HepG2 (cell line): ENCODE measurements at regions not wholly inside any gene's neighbourhood (a gene's known extent, or its start where the extent isn't known, plus 50 kb on each side); places are given as distances from the start of the nearest gene placed in this dataset.
A peak's percentile ranks its signal among the peaks of the same experiment; 100 is the strongest.

ENCODE experiments used
- ATAC-seq: fragments of 200-7000 bp; cut with Tn5 transposase; 3 replicates; pipeline ENCODE4 v1.9.1; 2020; ENCODE audit warnings: mild to moderate bottlenecking, moderate library complexity
- BruUV-seq: library from RNA; stranded (reverse); fragments of 400-500 nt; replicated peaks from 2 replicates; lab custom pipeline; 2021; lab: Mats Ljungman, UMichigan
- CTCF ChIA-PET: fragments of 300-600 bp; formaldehyde crosslinking; extraction: SDS; loops from one replicate; lab custom pipeline; 2021; ENCODE audit warnings: low total read pairs, inconsistent platforms, low intra/inter-chr PET ratio; lab: Yijun Ruan, JAX
- POLR2A ChIA-PET: fragments of 350-600 bp; sonication (Branson Sonifier 250); formaldehyde crosslinking; loops from one replicate; lab custom pipeline; 2020; ENCODE audit warnings: antibody characterized with exemption, inconsistent platforms; lab: Yijun Ruan, JAX
- DNase-seq: peaks from one replicate; pipeline ENCODE4 v3.0.0-alpha.2; 2015; ENCODE audit warnings: low spot score
- FAIRE-seq: peaks from 3 replicates; lab custom pipeline; 2011; peaks lifted over from hg19 to GRCh38; lab: Jason Lieb, UNC
- H2AFZ ChIP-seq: one replicate; pipeline ENCODE4 v1.6.1; 2011; ENCODE audit warnings: low read length, inconsistent platforms
- H3K27ac ChIP-seq: fragments of 300-600 bp; 3 replicates; pipeline ENCODE4 v1.8.0; 2011; ENCODE audit warnings: mixed run types, mild to moderate bottlenecking, mixed read lengths, low read length, inconsistent platforms; ENCODE audit not compliant: insufficient read depth; ENCODE audit errors: extremely low read length
- H3K27me3 ChIP-seq, 2 experiments: fragments of 200-600 bp in 1 of 2; 2 replicates in 1 of 2; 3 replicates in 1 of 2; pipeline versions ENCODE4 v1.6.0 to v1.8.0; 2011; ENCODE audit warnings: low read length in 2 of 2, mild to moderate bottlenecking in 2 of 2, moderate library complexity in 2 of 2, inconsistent platforms in 1 of 2; ENCODE audit not compliant: insufficient read depth in 2 of 2, control insufficient read depth in 1 of 2
- H3K36me3 ChIP-seq, 2 experiments: fragments of 200-600 bp in 1 of 2; replicated peaks in 1 of 2; 2 replicates in 1 of 2; 3 replicates in 1 of 2; pipeline versions ENCODE4 v1.5.1 to v1.8.0; 2011; ENCODE audit warnings: low read length in 2 of 2, inconsistent platforms in 1 of 2; ENCODE audit not compliant: insufficient read depth in 2 of 2, control insufficient read depth in 1 of 2
- H3K4me1 ChIP-seq: 2 replicates; pipeline ENCODE4 v1.5.1; 2012; ENCODE audit warnings: low read length, inconsistent platforms; ENCODE audit not compliant: insufficient read depth
- H3K4me2 ChIP-seq: 2 replicates; pipeline ENCODE4 v1.6.0; 2011; ENCODE audit warnings: low read depth, low read length, inconsistent platforms
- H3K4me3 ChIP-seq, 3 experiments: fragments of 200-600 bp in 1 of 3; sonication (generic), shearing (Covaris generic) in 1 of 3; replicated peaks in 1 of 3; 2 replicates each; pipeline ENCODE4 v1.5.1; 2011 to 2016; ENCODE audit warnings: low read length in 3 of 3, inconsistent platforms in 2 of 3, low read depth in 2 of 3, mild to moderate bottlenecking in 2 of 3, control low read depth in 1 of 3, mixed read lengths in 1 of 3; ENCODE audit not compliant: insufficient read depth in 1 of 3
- H3K79me2 ChIP-seq: one replicate; pipeline ENCODE4 v1.6.1; 2011; ENCODE audit warnings: low read length, inconsistent platforms; ENCODE audit not compliant: insufficient read depth
- H3K9ac ChIP-seq: 2 replicates; pipeline ENCODE4 v1.6.0; 2011; ENCODE audit warnings: mild to moderate bottlenecking, low read depth, low read length, inconsistent platforms; ENCODE audit not compliant: insufficient read depth
- H3K9me3 ChIP-seq: 2 replicates; pipeline ENCODE4 v1.5.1; 2012; ENCODE audit warnings: mild to moderate bottlenecking, low read length
- H4K20me1 ChIP-seq: 2 replicates; pipeline ENCODE4 v1.6.0; 2011; ENCODE audit warnings: inconsistent platforms, mild to moderate bottlenecking, low read length, moderate library complexity; ENCODE audit not compliant: insufficient read depth
- ARNT ChIP-seq: fragments of 450-650 bp; IDR thresholded peaks from 2 replicates; pipeline ENCODE4 v1.6.1; 2017
- CREB1 ChIP-seq, 2 experiments: fragments of 450-650 bp in 1 of 2; IDR thresholded peaks; 2 replicates each; pipeline ENCODE4 v1.6.1; 2016 to 2017; ENCODE audit warnings: control low read depth in 1 of 2, mild to moderate bottlenecking in 1 of 2, missing compliant biosample characterization in 1 of 2, missing genetic modification characterization in 1 of 2
- CSRNP2 ChIP-seq: sonication (generic); formaldehyde crosslinking; conservative IDR thresholded peaks from 2 replicates; pipeline ENCODE4 v1.8.0; 2022; ENCODE audit warnings: low read depth, missing genetic modification reagents
- FOXP1 ChIP-seq, 2 experiments: fragments of 450-650 bp in 1 of 2; IDR thresholded peaks; 2 replicates each; pipeline ENCODE4 v1.6.1; 2017 to 2018; ENCODE audit warnings: antibody characterized with exemption in 1 of 2
- LCORL ChIP-seq, 2 experiments: fragments of 450-650 bp in 1 of 2; sonication (generic) in 1 of 2; formaldehyde crosslinking in 1 of 2; IDR thresholded peaks; 2 replicates each; pipeline versions ENCODE4 v1.5.0 to v1.6.1; 2017 to 2020; ENCODE audit warnings: antibody characterized with exemption in 1 of 2, missing genetic modification reagents in 1 of 2
- PLRG1 ChIP-seq: fragments of 450-650 bp; conservative IDR thresholded peaks from 2 replicates; pipeline ENCODE4 v1.6.1; 2016
- SRSF9 ChIP-seq: fragments of 200-400 bp; formaldehyde crosslinking; IDR thresholded peaks from 2 replicates; pipeline ENCODE4 v1.6.1; 2018; ENCODE audit warnings: borderline replicate concordance, mild to moderate bottlenecking, low read depth, low read length; ENCODE audit not compliant: insufficient read depth, poor library complexity, severe bottlenecking
- WGBS: methylation state at CpG from one replicate; pipeline ENCODE4 v1.1.6; 2017; ENCODE audit warnings: low lambda C conversion rate; 5-methylcytosine and 5-hydroxymethylcytosine counted together
- in situ Hi-C: cut with HindIII; loops from 2 replicates; pipeline ENCODE4 v1.10.0; 2017; ENCODE audit warnings: low pct_unique_long_range_greater_than_20kb; ENCODE audit not compliant: extremely low pct_ligation_motif_present
- intact Hi-C: fragments of 100-400 bp; cut with micrococcal nuclease; formaldehyde crosslinking; loops from one replicate; pipeline ENCODE4 v1.10.0; 2022; ENCODE audit not compliant: unreplicated experiment

- no peak overlapping the region for H3K4me3 ChIP-seq
- TF ChIP-seq CREB1 (IDR thresholded peaks at IDR 0.05) (peak; percentile 73; the same call in 1 of the 2 replicates), CREB1 (CRISPR knock-in tag; IDR thresholded peaks at IDR 0.05) (no peak), PLRG1 (0 out of 2 replicates have a peak, but pooled peaks have one; percentile 40), ARNT (0 out of 2 replicates have a peak, but pooled peaks have one; percentile 34), FOXP1 (IDR thresholded peaks at IDR 0.05) (peak; percentile 17; the same call in 1 of the 2 replicates), FOXP1 (CRISPR knock-in tag; IDR thresholded peaks at IDR 0.05) (no peak), SRSF9 (no peak), LCORL (IDR thresholded peaks at IDR 0.05) (0 out of 2 replicates have a peak, but pooled peaks have one; percentile 14), LCORL (CRISPR knock-in tag; IDR thresholded peaks at IDR 0.05) (no peak), CSRNP2 (no peak)
- H3K9ac ChIP-seq, result no peak overlapping the region
- intact Hi-C loops, result no loop called here
- 0% methylated on average over 1 of the region's 1 CpG for WGBS
- POLR2A ChIA-PET, result no interaction called here
- H3K4me2 ChIP-seq, result no peak overlapping the region
- CTCF ChIA-PET, result no interaction called here
- in situ Hi-C loops, result no loop called here
- H3K27me3 ChIP-seq, result peaks cover 5 to 53% of the 10 kb centered on the region in 2 experiments; a peak in 4 of 5 replicates
- BruUV-seq, result no TSS peak
- no peaks in the 10 kb centered on the region for H4K20me1 ChIP-seq
- ATAC-seq (no peak), DNase-seq (no peak), FAIRE-seq (no peak)
- H3K27ac ChIP-seq, result no peak overlapping the region
- H3K79me2 ChIP-seq, result no peaks in the 10 kb centered on the region
- H2AFZ ChIP-seq, result no peak overlapping the region
- no peaks in the 10 kb centered on the region for H3K9me3 ChIP-seq
- no peaks in the 10 kb centered on the region for H3K4me1 ChIP-seq
- H3K36me3 ChIP-seq, result no peaks in the 10 kb centered on the region
These were observed 107.5 kb upstream of the C14orf180 start for GRCh38 chr14:104472073-104472472.
